Common myeloid progenitor, CD34-positive (primary cell): ENCODE measurements at regions not wholly inside any gene's neighbourhood (a gene's known extent, or its start where the extent isn't known, plus 50 kb on each side); places are given as distances from the start of the nearest gene placed in this dataset.

Experiments used
- CTCF ChIA-PET: fragments of 350-600 bp; sonication (Branson Sonifier 250); formaldehyde crosslinking; loops from one replicate; lab custom pipeline; 2021; ENCODE audit warnings: antibody characterized with exemption; lab: Charles Lee
- POLR2A ChIA-PET: fragments of 350-600 bp; sonication (Branson Sonifier 250); formaldehyde crosslinking; loops from one replicate; lab custom pipeline; 2021; ENCODE audit warnings: antibody characterized with exemption; lab: Charles Lee
- DNase-seq, 3 donors: peaks; one replicate each; pipeline versions ENCODE4 v3.0.0 to v3.0.0-alpha.2; 2013
- H3K27ac ChIP-seq, 2 experiments: 1 replicate in 1 of 2; 2 replicates in 1 of 2; pipeline ENCODE4 v1.7.0; 2013; ENCODE audit warnings: inconsistent platforms in 2 of 2, low read length in 2 of 2, mild to moderate bottlenecking in 2 of 2, low read depth in 1 of 2, moderate library complexity in 1 of 2; ENCODE audit not compliant: severe bottlenecking in 2 of 2, insufficient read depth in 1 of 2, poor library complexity in 1 of 2
- H3K27me3 ChIP-seq, 5 experiments: replicated peaks in 2 of 5; 1 replicate in 3 of 5; 2 replicates in 2 of 5; pipeline versions ENCODE4 v1.6.1 to v1.7.0; 2013; ENCODE audit warnings: low read length in 4 of 5, mild to moderate bottlenecking in 2 of 5, moderate library complexity in 2 of 5, inconsistent platforms in 1 of 5; ENCODE audit not compliant: insufficient read depth in 5 of 5, control insufficient read depth in 4 of 5
- H3K36me3 ChIP-seq, 4 experiments: 1 replicate in 2 of 4; 2 replicates in 2 of 4; pipeline versions ENCODE4 v1.6.1 to v1.7.0; 2013; ENCODE audit warnings: low read length in 3 of 4, control low read depth in 1 of 4, mild to moderate bottlenecking in 1 of 4; ENCODE audit not compliant: control insufficient read depth in 4 of 4, insufficient read depth in 4 of 4
- H3K4me1 ChIP-seq, 4 experiments: 1 replicate in 3 of 4; 2 replicates in 1 of 4; pipeline versions ENCODE4 v1.6.1 to v1.7.1; 2013; ENCODE audit warnings: low read length in 3 of 4, mild to moderate bottlenecking in 3 of 4, control low read depth in 1 of 4, inconsistent platforms in 1 of 4, moderate library complexity in 1 of 4; ENCODE audit not compliant: control insufficient read depth in 4 of 4, insufficient read depth in 4 of 4; ENCODE audit errors: control extremely low read depth in 1 of 4
- H3K4me3 ChIP-seq, 7 experiments: 1 replicate in 4 of 7; 2 replicates in 3 of 7; pipeline versions ENCODE4 v1.5.1 to v1.7.0; 2013; ENCODE audit warnings: mild to moderate bottlenecking in 7 of 7, low read length in 6 of 7, moderate library complexity in 6 of 7, inconsistent platforms in 2 of 7, low read depth in 2 of 7, control low read depth in 1 of 7; ENCODE audit not compliant: insufficient read depth in 4 of 7, control insufficient read depth in 1 of 7; ENCODE audit errors: extremely low read depth in 1 of 7
- H3K9me3 ChIP-seq, 5 experiments: 1 replicate in 4 of 5; 2 replicates in 1 of 5; pipeline versions ENCODE4 v1.6.1 to v1.7.1; 2013; ENCODE audit warnings: low read length in 4 of 5, mild to moderate bottlenecking in 2 of 5, inconsistent platforms in 1 of 5, low read depth in 1 of 5, moderate library complexity in 1 of 5; ENCODE audit not compliant: control insufficient read depth in 4 of 5, insufficient read depth in 2 of 5; ENCODE audit errors: control extremely low read depth in 1 of 5
- WGBS: methylation state at CpG from one replicate; pipeline ENCODE4 v1.1.5; 2013; ENCODE audit not compliant: insufficient coverage; 5-methylcytosine and 5-hydroxymethylcytosine counted together

DNA sequence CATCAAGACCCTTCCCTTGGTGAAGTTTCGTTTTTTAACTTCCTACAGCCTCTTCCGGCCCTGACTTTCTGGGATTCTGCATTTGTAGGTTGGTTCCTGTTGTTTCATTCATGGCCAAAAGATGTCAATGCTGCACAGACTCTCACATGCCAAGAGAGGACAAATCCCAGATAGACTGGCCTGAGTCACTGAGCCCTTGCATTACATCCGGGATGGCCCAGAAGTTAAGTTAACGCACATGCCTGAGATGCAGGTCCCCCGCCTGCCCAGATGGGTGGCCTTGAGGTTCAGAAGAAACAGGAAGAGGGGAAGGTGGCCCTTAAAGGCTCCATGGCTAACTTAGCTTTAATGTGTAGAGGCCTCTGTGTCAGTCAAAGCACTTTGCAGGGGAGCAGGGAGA, 51.6 kb upstream of the SRGAP3 start:
- Histone ChIP-seq H3K27me3 (peaks cover 0 to 7% (median 0%) of the 10 kb centered on the region in 5 experiments), H3K36me3 (no peaks in the 10 kb centered on the region), H3K9me3 (no peaks in the 10 kb centered on the region), H3K4me1 (peaks cover 0 to 4% (median 2%) of the 10 kb centered on the region in 4 experiments), H3K27ac (no peak overlapping the region), H3K4me3 (no peak overlapping the region)
- WGBS: 100% methylated on average over 3 of the region's 5 CpGs
- ChIA-PET POLR2A (no interaction called here), CTCF (interaction anchor here (1.7 to 8.9 kb wide), 7 partner anchors 43 to 330 kb away, joined by 3 to 197 read pairs (median 6); no protein-coding TSS in a partner anchor)
- DNase-seq: no peak

DNA sequence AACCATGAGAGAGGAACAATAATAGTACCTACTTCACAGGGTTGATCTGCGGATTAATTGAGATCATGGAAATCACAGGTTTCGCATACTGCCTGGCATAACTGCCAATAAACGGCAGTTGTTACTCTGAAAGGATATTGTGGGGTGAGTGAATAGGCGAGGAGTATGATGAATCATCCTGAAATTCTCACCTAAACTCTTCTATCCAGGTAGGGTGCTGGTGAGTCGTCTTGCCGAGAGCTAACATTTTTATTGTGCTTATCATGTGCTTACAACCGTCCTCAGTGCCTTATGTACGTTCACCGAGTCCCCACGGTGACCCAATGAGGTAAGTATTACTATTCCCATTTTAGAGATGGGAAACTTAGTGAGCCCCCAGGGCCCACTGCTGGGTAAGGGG, 52.4 kb upstream of the SRGAP3 start:
- 100% methylated on average over 7 of the region's 10 CpGs for WGBS
- POLR2A ChIA-PET: no interaction called here
- H3K4me3 ChIP-seq: peak overlapping the region in 1 of 7 experiments; percentile 40

DNA sequence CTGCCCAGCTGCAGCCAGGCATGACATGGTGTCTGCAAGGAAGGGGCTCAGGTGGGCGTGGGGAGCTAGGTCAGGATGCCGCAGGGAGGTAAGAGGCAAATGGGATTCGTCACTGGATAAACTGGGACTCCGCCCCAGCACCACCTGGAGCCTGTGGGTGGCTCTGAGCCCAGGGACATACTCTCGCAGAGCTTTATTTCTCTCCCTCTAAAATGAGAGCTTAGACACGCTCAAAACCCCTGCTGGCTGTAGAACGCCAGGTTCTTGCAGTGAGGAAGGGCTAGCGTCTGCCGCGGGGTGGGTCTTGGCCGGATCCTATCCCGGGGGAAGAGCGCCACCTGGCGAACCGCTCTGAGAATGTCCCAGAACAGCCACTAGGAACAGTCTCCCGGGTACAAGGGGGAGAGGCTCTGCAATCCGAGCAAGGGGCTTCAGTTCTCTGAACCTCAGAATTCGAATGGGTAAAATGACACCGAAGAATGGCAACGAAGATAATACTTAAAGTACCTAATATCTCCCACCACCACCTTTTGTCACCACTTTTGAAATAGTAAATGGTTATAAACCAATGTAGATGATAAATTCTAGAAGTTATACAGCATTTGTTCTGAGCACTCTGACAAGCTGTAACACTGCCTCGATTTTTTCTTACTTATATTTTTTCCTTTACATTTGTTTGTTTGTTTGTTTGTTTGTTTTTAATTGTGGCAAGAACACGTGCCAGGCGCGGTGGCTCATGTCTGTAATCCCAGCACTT, 53.2 kb upstream of the SRGAP3 start:
- H3K4me1 ChIP-seq: peaks cover 0 to 4% (median 2%) of the 10 kb centered on the region in 4 experiments
- H3K9me3 ChIP-seq: no peaks in the 10 kb centered on the region
- peaks cover 0 to 7% (median 0%) of the 10 kb centered on the region in 5 experiments for H3K27me3 ChIP-seq
- H3K4me3 ChIP-seq: peak overlapping the region in 4 of 7 experiments; percentile 26 to 57 (median 39)
- ChIA-PET POLR2A (no interaction called here), CTCF (interaction anchor here (0.6 to 8.9 kb wide), 26 partner anchors 8 to 364 kb away, joined by 3 to 197 read pairs (median 4); partner anchors contain the start of gene SRGAP3)
- H3K27ac ChIP-seq: no peak overlapping the region
- WGBS: 6% methylated on average over 16 of the region's 24 CpGs
- H3K36me3 ChIP-seq: no peaks in the 10 kb centered on the region
- DNase-seq: peak; percentile 85 to 93 (median 92)

More for the DNA sequence above, 52.4 kb upstream of the SRGAP3 start:
- no peak for DNase-seq
- no peaks in the 10 kb centered on the region for H3K9me3 ChIP-seq
- H3K27me3 ChIP-seq: peaks cover 0 to 7% (median 0%) of the 10 kb centered on the region in 5 experiments
- H3K4me1 ChIP-seq: peaks cover 0 to 4% (median 2%) of the 10 kb centered on the region in 4 experiments
- H3K27ac ChIP-seq: no peak overlapping the region
- no peaks in the 10 kb centered on the region for H3K36me3 ChIP-seq
- CTCF ChIA-PET: interaction anchor here (0.6 to 8.9 kb wide), 21 partner anchors 9 to 364 kb away, joined by 3 to 197 read pairs (median 4); partner anchors contain the start of gene SRGAP3

DNA sequence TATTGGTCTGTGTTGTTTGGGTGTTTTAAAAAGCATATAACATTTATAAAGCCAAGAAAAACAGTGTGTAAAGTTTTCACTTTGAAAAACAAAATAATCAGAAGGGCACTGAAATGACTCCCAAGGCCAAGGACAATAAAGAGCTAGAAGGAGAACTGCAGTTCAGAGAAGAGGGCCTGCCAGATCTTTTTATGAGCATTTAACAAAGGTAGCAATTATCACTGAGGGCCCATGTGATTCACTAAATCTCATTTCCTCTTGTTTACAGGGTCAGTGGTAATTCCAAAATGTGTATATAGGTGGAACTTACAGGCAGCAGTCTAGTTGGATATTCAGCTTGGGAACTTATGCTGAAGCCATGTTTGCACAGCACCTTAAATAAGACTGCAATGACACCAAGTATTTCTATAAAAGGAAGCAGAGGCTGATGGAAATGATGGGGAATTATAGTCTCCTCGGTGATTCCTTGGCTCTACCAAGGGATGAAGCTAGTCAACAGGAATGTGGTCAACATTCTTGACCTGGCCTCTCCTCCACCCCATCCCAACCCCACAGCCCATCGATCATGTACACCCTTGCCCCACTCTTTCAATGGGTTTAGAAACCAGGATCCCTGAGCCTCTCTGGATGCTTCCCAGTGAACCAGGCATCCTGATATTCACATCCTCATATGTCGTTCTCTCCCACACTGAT, 54.4 kb upstream of the THUMPD3 start:
- H3K27ac ChIP-seq: no peak overlapping the region
- 94% methylated on average over 2 of the region's 3 CpGs for WGBS
- POLR2A ChIA-PET: no interaction called here
- no peak for DNase-seq
- H3K9me3 ChIP-seq: no peaks in the 10 kb centered on the region
- H3K27me3 ChIP-seq: no peaks in the 10 kb centered on the region
- no peaks in the 10 kb centered on the region for H3K4me1 ChIP-seq
- CTCF ChIA-PET: interaction anchor here (1.3 kb wide), 2 partner anchors 9 to 350 kb away, joined by 3 read pairs; no protein-coding TSS in a partner anchor
- no peaks in the 10 kb centered on the region for H3K36me3 ChIP-seq
- no peak overlapping the region for H3K4me3 ChIP-seq

DNA sequence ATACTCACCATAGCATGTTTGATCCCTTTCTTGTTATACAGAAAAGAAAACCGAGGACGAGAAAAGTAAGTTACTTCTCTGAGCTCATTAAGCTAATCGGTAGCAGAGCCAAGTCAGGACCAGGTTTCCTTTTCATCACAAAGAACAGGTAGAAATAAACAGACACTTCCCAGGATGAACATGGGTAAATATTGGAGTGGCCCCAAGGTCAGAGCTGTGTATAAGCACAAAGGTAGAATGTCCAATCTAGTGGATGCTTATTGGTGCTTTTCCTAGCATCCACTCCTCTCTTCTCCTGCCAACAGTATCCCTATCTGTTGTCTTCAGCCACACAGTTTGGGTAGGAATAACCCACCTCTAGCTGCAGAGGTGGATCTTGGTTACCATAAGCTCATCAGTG, 52.8 kb upstream of the THUMPD3 start:
- WGBS: 100% methylated on average over 3 of the region's 3 CpGs
- Histone ChIP-seq H3K27ac (no peak overlapping the region), H3K4me1 (no peaks in the 10 kb centered on the region), H3K9me3 (no peaks in the 10 kb centered on the region), H3K36me3 (no peaks in the 10 kb centered on the region), H3K27me3 (peaks cover 0 to 2% (median 0%) of the 10 kb centered on the region in 5 experiments), H3K4me3 (no peak overlapping the region)
- ChIA-PET POLR2A (no interaction called here), CTCF (interaction anchor here (1.9 kb wide), 1 partner anchor 8 kb away, joined by 4 read pairs; no protein-coding TSS in a partner anchor)
- DNase-seq: no peak

DNA sequence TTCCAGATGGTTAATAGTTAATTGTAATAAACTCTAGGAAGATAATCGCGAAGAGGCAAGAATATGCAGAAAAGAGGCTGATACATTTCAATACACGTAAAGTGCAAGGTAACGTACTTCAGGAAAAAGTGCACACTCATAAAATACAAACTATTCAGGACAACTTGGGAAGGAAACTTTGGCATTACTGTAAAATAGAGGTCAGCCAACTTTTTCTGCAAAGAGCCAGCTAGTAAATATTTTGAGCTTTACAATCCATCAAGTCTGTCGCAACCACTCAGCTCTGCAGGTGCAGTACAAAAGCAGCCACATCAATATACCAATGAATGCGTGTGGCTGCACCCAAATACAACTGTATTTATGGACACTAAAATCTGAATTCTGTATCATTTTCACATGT, 51.6 kb upstream of the THUMPD3 start:
- Histone ChIP-seq H3K36me3 (no peaks in the 10 kb centered on the region), H3K9me3 (no peaks in the 10 kb centered on the region), H3K4me3 (no peak overlapping the region), H3K4me1 (no peaks in the 10 kb centered on the region), H3K27me3 (peaks cover 0 to 2% (median 0%) of the 10 kb centered on the region in 5 experiments), H3K27ac (no peak overlapping the region)
- ChIA-PET CTCF (interaction anchor here (1.2 to 2.3 kb wide), 3 partner anchors 9 to 339 kb away, joined by 3 to 6 read pairs (median 4); no protein-coding TSS in a partner anchor), POLR2A (no interaction called here)
- DNase-seq: no peak
- WGBS: 100% methylated on average over 4 of the region's 6 CpGs
